HCT116 (cell line): ENCODE measurements at regions not wholly inside any gene's neighbourhood (a gene's known extent, or its start where the extent isn't known, plus 50 kb on each side); places are given as distances from the start of the nearest gene placed in this dataset.

Experiments used
- EGR1 ChIP-seq: IDR thresholded peaks from 2 replicates; pipeline ENCODE4 v1.6.1; 2012; ENCODE audit warnings: low read depth
- POLR2A ChIP-seq: IDR thresholded peaks from 2 replicates; pipeline ENCODE4 v1.7.0; 2011; ENCODE audit warnings: borderline replicate concordance; ENCODE audit not compliant: insufficient read depth, insufficient read length; ENCODE audit errors: extremely low read depth
- YY1 ChIP-seq: IDR thresholded peaks from 2 replicates; pipeline ENCODE4 v1.6.1; 2011; ENCODE audit warnings: low read length, low read depth, moderate library complexity, mild to moderate bottlenecking; ENCODE audit not compliant: insufficient replicate concordance; ENCODE audit errors: extremely low read depth
- TF ChIP-seq, protein P1 (sequence below), 3 experiments: fragments of 200-600 bp in 1 of 3; sonication (generic) in 1 of 3; IDR thresholded peaks in 2 of 3; conservative IDR thresholded peaks in 1 of 3; 2 replicates each; pipeline ENCODE4 v1.5.1; 2012 to 2017; ENCODE audit warnings: low read depth in 2 of 3, low read length in 2 of 3, antibody characterized with exemption in 1 of 3, borderline replicate concordance in 1 of 3, control low read depth in 1 of 3, mild to moderate bottlenecking in 1 of 3, mixed read lengths in 1 of 3, mixed run types in 1 of 3, moderate library complexity in 1 of 3; ENCODE audit not compliant: insufficient read depth in 1 of 3

- TF ChIP-seq, protein P1, sequence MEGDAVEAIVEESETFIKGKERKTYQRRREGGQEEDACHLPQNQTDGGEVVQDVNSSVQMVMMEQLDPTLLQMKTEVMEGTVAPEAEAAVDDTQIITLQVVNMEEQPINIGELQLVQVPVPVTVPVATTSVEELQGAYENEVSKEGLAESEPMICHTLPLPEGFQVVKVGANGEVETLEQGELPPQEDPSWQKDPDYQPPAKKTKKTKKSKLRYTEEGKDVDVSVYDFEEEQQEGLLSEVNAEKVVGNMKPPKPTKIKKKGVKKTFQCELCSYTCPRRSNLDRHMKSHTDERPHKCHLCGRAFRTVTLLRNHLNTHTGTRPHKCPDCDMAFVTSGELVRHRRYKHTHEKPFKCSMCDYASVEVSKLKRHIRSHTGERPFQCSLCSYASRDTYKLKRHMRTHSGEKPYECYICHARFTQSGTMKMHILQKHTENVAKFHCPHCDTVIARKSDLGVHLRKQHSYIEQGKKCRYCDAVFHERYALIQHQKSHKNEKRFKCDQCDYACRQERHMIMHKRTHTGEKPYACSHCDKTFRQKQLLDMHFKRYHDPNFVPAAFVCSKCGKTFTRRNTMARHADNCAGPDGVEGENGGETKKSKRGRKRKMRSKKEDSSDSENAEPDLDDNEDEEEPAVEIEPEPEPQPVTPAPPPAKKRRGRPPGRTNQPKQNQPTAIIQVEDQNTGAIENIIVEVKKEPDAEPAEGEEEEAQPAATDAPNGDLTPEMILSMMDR (IDR thresholded peaks at IDR 0.05 in 2 of 3, conservative IDR thresholded peaks at IDR 0.05 in 1 of 3; ENCODE audit: borderline replicate concordance in 1 of 3, insufficient read depth in 1 of 3, low read depth in 2 of 3, low read length in 2 of 3), result no peak
- TF ChIP-seq POLR2A (no peak), YY1 (no peak), EGR1 (no peak)
Observed at GRCh38 chr2:239504643-239505235, 103.9 kb upstream of the HDAC4 start.
